ENCODE measurements at regions not wholly inside any gene's neighbourhood (a gene's known extent, or its start where the extent isn't known, plus 50 kb on each side); places are given as distances from the start of the nearest gene placed in this dataset.

DNA sequence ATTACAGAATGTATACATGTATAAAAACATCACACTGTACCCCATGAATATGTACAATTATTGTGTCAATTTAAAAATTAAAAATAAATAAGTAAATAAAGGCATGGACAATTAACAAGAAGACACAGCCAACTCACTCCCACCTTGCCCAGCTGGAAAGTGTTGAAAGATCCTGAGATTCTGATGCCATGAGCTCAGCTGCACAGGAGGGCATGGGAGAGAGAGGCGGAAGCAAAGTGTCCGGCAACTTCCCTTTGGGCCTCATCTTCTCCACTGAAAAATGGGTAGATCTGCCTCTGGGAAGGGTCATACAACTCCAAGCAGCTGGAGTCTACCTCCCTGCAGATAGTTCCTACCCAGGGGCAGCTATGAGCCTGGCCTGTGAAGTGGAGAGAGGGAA, 277.3 kb downstream of the UACA start:
- no peak for TF ChIP-seq POLR2AphosphoS5 (IDR thresholded peaks at IDR 0.05)
- no peak for TF ChIP-seq EP300 (IDR thresholded peaks at IDR 0.05)
